HG03066 (cell line): ENCODE measurements at regions not wholly inside any gene's neighbourhood (a gene's known extent, or its start where the extent isn't known, plus 50 kb on each side); places are given as distances from the start of the nearest gene placed in this dataset.

Experiments
- ATAC-seq: cut with Tn5 transposase; IDR thresholded peaks from one replicate; pipeline ENCODE4 v1.9.1; 2021; ENCODE audit warnings: low read depth; ENCODE audit not compliant: unreplicated experiment

GRCh38 chr4:124526331-124526730 lies 186.2 kb downstream of the ANKRD50 start:
- ATAC-seq = no peak

GRCh38 chr4:124526769-124527168 lies 185.8 kb downstream of the ANKRD50 start:
- no peak for ATAC-seq

- no peak for ATAC-seq
Measured at GRCh38 chr4:124527364-124527763, 185.2 kb downstream of the ANKRD50 start.

- ATAC-seq = no peak
Measured at GRCh38 chr4:124529131-124529530, 183.4 kb downstream of the ANKRD50 start.

- ATAC-seq = no peak
Measured at GRCh38 chr4:124530464-124531077, 182.0 kb downstream of the ANKRD50 start.

- ATAC-seq = no peak
Measured at GRCh38 chr4:124534131-124534530, 178.4 kb downstream of the ANKRD50 start.

- no peak for ATAC-seq
Measured at GRCh38 chr4:124535003-124535402, 177.5 kb downstream of the ANKRD50 start.

- no peak for ATAC-seq
Measured at GRCh38 chr4:124536946-124537345, 175.6 kb downstream of the ANKRD50 start.

GRCh38 chr4:124537971-124538370 lies 174.6 kb downstream of the ANKRD50 start:
- no peak for ATAC-seq

GRCh38 chr4:124540014-124540413 lies 172.5 kb downstream of the ANKRD50 start:
- ATAC-seq = no peak

GRCh38 chr4:124541652-124542420 lies 170.7 kb downstream of the ANKRD50 start:
- ATAC-seq = no peak

- ATAC-seq = no peak
Measured at GRCh38 chr4:124555959-124556358, 156.6 kb downstream of the ANKRD50 start.

GRCh38 chr4:124564121-124564520 lies 148.4 kb downstream of the ANKRD50 start:
- ATAC-seq = no peak

- no peak for ATAC-seq
Measured at GRCh38 chr4:124565371-124565770, 147.2 kb downstream of the ANKRD50 start.

GRCh38 chr4:124566030-124566429 lies 146.5 kb downstream of the ANKRD50 start:
- ATAC-seq = no peak

- no peak for ATAC-seq
Measured at GRCh38 chr4:124573056-124573455, 139.5 kb downstream of the ANKRD50 start.

- ATAC-seq = no peak
Measured at GRCh38 chr4:124579896-124580295, 132.6 kb downstream of the ANKRD50 start.

GRCh38 chr4:124583797-124584196 lies 128.7 kb downstream of the ANKRD50 start:
- ATAC-seq = no peak

- ATAC-seq = no peak
Measured at GRCh38 chr4:124589786-124590185, 122.7 kb downstream of the ANKRD50 start.

- ATAC-seq = no peak
Measured at GRCh38 chr4:124590480-124590879, 122.1 kb downstream of the ANKRD50 start.

- ATAC-seq = no peak
Measured at GRCh38 chr4:124591637-124592036, 120.9 kb downstream of the ANKRD50 start.

- no peak for ATAC-seq
Measured at GRCh38 chr4:124593494-124593893, 119.0 kb downstream of the ANKRD50 start.
